ENCODE measurements at regions not wholly inside any gene's neighbourhood (a gene's known extent, or its start where the extent isn't known, plus 50 kb on each side); places are given as distances from the start of the nearest gene placed in this dataset.

DNA sequence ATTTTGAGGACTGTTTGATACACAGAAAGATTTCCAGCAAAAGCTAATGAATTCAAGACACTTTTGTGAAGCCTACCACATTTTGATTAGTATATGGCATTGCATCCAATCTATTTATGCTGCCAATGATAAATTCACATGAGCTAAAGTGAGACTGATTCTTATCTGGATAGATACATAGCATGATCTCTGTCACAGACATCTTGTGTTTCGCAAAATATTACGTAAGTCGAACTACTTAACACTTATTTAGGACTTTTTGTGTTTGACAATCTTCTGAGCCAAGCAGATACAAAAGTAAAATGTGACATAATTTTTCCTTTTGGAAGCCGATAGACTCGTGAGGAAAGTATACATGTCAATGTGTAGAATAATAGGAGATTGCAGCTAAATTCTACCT lies 251.6 kb downstream of the HACE1 start:
- no peak overlapping the region for H3K4me2 ChIP-seq (ENCODE audit: low read length)
- no peaks in the 10 kb centered on the region for H4K20me1 ChIP-seq (ENCODE audit: insufficient read depth)
- H3F3A ChIP-seq (ENCODE audit: insufficient read depth, low read length, poor library complexity, severe bottlenecking), result no peaks in the 10 kb centered on the region
- no peak overlapping the region for H3K4me3 ChIP-seq (ENCODE audit: low read length)
- no peaks in the 10 kb centered on the region for H3K9me3 ChIP-seq (ENCODE audit: low read length)
- H3K9ac ChIP-seq (ENCODE audit: low read length), result no peak overlapping the region
- no peaks in the 10 kb centered on the region for H3K79me2 ChIP-seq (replicated peaks; ENCODE audit: insufficient read depth, low read length)
- no peak overlapping the region for H2AFZ ChIP-seq (ENCODE audit: low read depth, low read length)
- no peaks in the 10 kb centered on the region for H3K27me3 ChIP-seq (ENCODE audit: insufficient read depth, low read depth, low read length)
- no peaks in the 10 kb centered on the region for H3K36me3 ChIP-seq (ENCODE audit: insufficient read depth, low read length)
- no peaks in the 10 kb centered on the region for H3K9me2 ChIP-seq (ENCODE audit: insufficient read depth, low read length)
- no peak overlapping the region for H3K27ac ChIP-seq (ENCODE audit: low read length)
- TF ChIP-seq TAF1 (IDR thresholded peaks at IDR 0.05; ENCODE audit: low read depth) (no peak), POLR2AphosphoS5 (IDR thresholded peaks at IDR 0.05) (no peak), EP300 (conservative IDR thresholded peaks at IDR 0.05; ENCODE audit: poor library complexity, severe bottlenecking) (no peak), MXI1 (conservative IDR thresholded peaks at IDR 0.05; ENCODE audit: poor library complexity, severe bottlenecking) (no peak), CTCF (IDR thresholded peaks at IDR 0.05; ENCODE audit: poor library complexity, severe bottlenecking) (no peak), EZH2 (IDR thresholded peaks at IDR 0.05; ENCODE audit: borderline replicate concordance, insufficient read depth, low read length, poor library complexity, severe bottlenecking) (no peak)

DNA sequence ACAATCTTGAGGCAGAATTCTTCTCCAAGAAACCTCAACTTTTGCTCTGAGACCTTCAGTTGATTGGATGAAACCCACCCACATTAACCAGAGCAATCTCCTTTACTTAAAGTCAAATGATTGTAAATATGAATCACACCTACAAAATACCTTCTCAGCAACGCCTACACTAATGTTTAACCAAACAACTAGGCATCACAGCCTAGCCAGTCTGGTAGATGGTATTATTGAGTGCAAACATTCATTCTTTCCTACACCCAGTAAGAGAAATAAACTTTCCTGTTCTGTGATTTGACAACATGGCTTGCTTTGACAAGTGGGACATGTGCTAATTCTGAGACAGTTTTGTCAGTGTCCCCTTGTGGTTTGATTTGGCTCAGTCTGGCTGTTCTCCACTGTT lies 252.2 kb downstream of the HACE1 start:
- H3F3A ChIP-seq (ENCODE audit: insufficient read depth, low read length, poor library complexity, severe bottlenecking), result no peaks in the 10 kb centered on the region
- no peak overlapping the region for H3K9ac ChIP-seq (ENCODE audit: low read length)
- TF ChIP-seq POLR2AphosphoS5 (IDR thresholded peaks at IDR 0.05) (no peak), CTCF (IDR thresholded peaks at IDR 0.05; ENCODE audit: poor library complexity, severe bottlenecking) (no peak), MXI1 (conservative IDR thresholded peaks at IDR 0.05; ENCODE audit: poor library complexity, severe bottlenecking) (no peak), EP300 (conservative IDR thresholded peaks at IDR 0.05; ENCODE audit: poor library complexity, severe bottlenecking) (no peak), EZH2 (IDR thresholded peaks at IDR 0.05; ENCODE audit: borderline replicate concordance, insufficient read depth, low read length, poor library complexity, severe bottlenecking) (no peak), RAD21 (conservative IDR thresholded peaks at IDR 0.05) (no peak), SMC3 (conservative IDR thresholded peaks at IDR 0.05; ENCODE audit: poor library complexity) (no peak), TAF1 (IDR thresholded peaks at IDR 0.05; ENCODE audit: low read depth) (no peak)
- TF ChIP-seq, protein P1, sequence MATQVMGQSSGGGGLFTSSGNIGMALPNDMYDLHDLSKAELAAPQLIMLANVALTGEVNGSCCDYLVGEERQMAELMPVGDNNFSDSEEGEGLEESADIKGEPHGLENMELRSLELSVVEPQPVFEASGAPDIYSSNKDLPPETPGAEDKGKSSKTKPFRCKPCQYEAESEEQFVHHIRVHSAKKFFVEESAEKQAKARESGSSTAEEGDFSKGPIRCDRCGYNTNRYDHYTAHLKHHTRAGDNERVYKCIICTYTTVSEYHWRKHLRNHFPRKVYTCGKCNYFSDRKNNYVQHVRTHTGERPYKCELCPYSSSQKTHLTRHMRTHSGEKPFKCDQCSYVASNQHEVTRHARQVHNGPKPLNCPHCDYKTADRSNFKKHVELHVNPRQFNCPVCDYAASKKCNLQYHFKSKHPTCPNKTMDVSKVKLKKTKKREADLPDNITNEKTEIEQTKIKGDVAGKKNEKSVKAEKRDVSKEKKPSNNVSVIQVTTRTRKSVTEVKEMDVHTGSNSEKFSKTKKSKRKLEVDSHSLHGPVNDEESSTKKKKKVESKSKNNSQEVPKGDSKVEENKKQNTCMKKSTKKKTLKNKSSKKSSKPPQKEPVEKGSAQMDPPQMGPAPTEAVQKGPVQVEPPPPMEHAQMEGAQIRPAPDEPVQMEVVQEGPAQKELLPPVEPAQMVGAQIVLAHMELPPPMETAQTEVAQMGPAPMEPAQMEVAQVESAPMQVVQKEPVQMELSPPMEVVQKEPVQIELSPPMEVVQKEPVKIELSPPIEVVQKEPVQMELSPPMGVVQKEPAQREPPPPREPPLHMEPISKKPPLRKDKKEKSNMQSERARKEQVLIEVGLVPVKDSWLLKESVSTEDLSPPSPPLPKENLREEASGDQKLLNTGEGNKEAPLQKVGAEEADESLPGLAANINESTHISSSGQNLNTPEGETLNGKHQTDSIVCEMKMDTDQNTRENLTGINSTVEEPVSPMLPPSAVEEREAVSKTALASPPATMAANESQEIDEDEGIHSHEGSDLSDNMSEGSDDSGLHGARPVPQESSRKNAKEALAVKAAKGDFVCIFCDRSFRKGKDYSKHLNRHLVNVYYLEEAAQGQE (IDR thresholded peaks at IDR 0.05; ENCODE audit: borderline replicate concordance), result no peak
- H3K9me2 ChIP-seq (ENCODE audit: insufficient read depth, low read length), result no peaks in the 10 kb centered on the region
- no peak overlapping the region for H2AFZ ChIP-seq (ENCODE audit: low read depth, low read length)
- no peaks in the 10 kb centered on the region for H4K20me1 ChIP-seq (ENCODE audit: insufficient read depth)
- H3K9me3 ChIP-seq (ENCODE audit: low read length), result no peaks in the 10 kb centered on the region
- H3K79me2 ChIP-seq (replicated peaks; ENCODE audit: insufficient read depth, low read length), result no peaks in the 10 kb centered on the region
- no peaks in the 10 kb centered on the region for H3K36me3 ChIP-seq (ENCODE audit: insufficient read depth, low read length)
- H3K4me3 ChIP-seq (ENCODE audit: low read length), result no peak overlapping the region
- no peak overlapping the region for H3K4me2 ChIP-seq (ENCODE audit: low read length)
- no peak overlapping the region for H3K27ac ChIP-seq (ENCODE audit: low read length)
- H3K27me3 ChIP-seq (ENCODE audit: insufficient read depth, low read depth, low read length), result no peaks in the 10 kb centered on the region
